ENCODE measurements at regions not wholly inside any gene's neighbourhood (a gene's known extent, or its start where the extent isn't known, plus 50 kb on each side); places are given as distances from the start of the nearest gene placed in this dataset.
"Not testable (repeated sequence)": the region's sequence is repeated elsewhere in the genome, so short reads cannot be mapped to it uniquely, and the experiment has no call there.

DNA sequence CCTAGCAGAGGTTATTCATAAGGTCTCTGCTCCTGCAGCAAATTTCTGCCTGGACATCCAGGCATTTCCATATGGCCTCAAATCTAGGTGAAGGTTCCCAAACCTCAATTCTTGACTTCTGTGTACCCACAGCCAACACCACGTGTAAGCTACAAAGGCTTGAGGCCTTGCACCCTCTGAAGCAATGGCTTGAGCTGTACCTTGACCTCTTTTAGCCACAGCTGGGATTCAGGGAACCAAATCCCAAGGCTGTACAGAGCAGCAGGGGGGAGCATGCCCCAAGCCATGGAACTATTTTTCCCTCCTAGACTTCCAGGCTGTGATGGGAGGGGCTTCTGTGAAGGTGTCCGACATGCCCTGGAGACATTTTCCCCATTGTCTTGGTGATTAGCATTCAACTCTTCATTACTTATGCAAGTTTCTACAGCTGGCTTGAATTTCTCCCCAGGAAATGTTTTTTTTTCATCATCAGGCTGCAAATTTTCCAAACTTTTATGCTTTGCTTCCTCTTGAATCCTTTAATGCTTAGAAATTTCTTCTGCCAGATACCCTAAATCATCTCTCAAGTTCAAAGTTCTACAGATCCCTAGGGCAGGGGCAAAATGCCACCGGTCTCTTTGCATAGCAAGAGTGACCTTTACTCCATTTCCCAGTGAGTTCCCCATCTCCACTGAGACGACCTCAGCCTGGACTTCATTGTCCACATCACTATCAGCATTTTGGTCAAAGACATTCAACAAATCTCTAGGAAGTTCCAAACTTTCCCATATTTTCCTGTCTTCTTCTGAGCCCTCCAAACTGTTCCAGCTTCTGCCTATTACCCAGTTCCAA, 1148.9 kb downstream of the SORCS1 start:
- not testable (repeated sequence) for TF ChIP-seq POLR2A, CTCF (IDR thresholded peaks at IDR 0.05)

Measured in suprapubic skin (tissue), 3 donors.